K562 (cell line): ENCODE measurements at regions not wholly inside any gene's neighbourhood (a gene's known extent, or its start where the extent isn't known, plus 50 kb on each side); places are given as distances from the start of the nearest gene placed in this dataset.

Source experiments
- ATAC-seq: fragments of 200-7000 bp; cut with Tn5 transposase; 3 replicates; pipeline ENCODE4 v1.9.1; 2020; ENCODE audit warnings: moderate library complexity
- BruUV-seq: library from RNA; stranded (reverse); fragments of 400-500 nt; replicated peaks from 2 replicates; lab custom pipeline; 2021; lab: Mats Ljungman, UMichigan
- CTCF ChIA-PET: fragments of 300-600 bp; formaldehyde crosslinking; extraction: SDS; loops from one replicate; lab custom pipeline; 2021; ENCODE audit warnings: low intra/inter-chr PET ratio; lab: Yijun Ruan, JAX
- POLR2A ChIA-PET: fragments of 300-600, 350-650 bp; sonication (Branson Sonifier 250); formaldehyde crosslinking; extraction: SDS; loops from one replicate; lab custom pipeline; 2021; ENCODE audit warnings: antibody characterized with exemption, inconsistent platforms; lab: Yijun Ruan, JAX
- DNase-seq, 4 experiments: peaks; one replicate each; pipeline versions ENCODE4 v3.0.0 to v3.0.0-alpha.2; 2011 to 2018; ENCODE audit warnings: low spot score in 3 of 4, mixed read lengths in 3 of 4; ENCODE audit errors: extremely low read depth in 1 of 4
- FAIRE-seq: peaks from 2 replicates; lab custom pipeline; 2011; peaks lifted over from hg19 to GRCh38; lab: Jason Lieb, UNC
- H2AFZ ChIP-seq: 2 replicates; pipeline ENCODE4 v1.6.0; 2011; ENCODE audit warnings: low read depth, low read length, control low read depth, inconsistent platforms
- H3K27ac ChIP-seq: fragments of 200-600 bp; 3 replicates; pipeline ENCODE4 v1.8.0; 2011; ENCODE audit warnings: low read depth, mild to moderate bottlenecking, control low read depth, inconsistent platforms, low read length, moderate library complexity, mixed read lengths; ENCODE audit errors: extremely low read depth
- H3K27me3 ChIP-seq, 2 experiments: fragments of 300-600 bp in 1 of 2; 2 replicates in 1 of 2; 3 replicates in 1 of 2; pipeline versions ENCODE4 v1.6.0 to v1.8.0; 2011; ENCODE audit warnings: inconsistent platforms in 2 of 2, low read length in 2 of 2, mild to moderate bottlenecking in 1 of 2, mixed read lengths in 1 of 2, moderate library complexity in 1 of 2; ENCODE audit not compliant: control insufficient read depth in 2 of 2, insufficient read depth in 2 of 2
- H3K36me3 ChIP-seq: fragments of 300-600 bp; 3 replicates; pipeline ENCODE4 v1.8.0; 2011; ENCODE audit warnings: mild to moderate bottlenecking, low read length, inconsistent platforms; ENCODE audit not compliant: control insufficient read depth, insufficient read depth
- H3K4me1 ChIP-seq, 2 experiments: fragments of 200-600 bp in 1 of 2; replicated peaks in 1 of 2; 2 replicates in 1 of 2; 3 replicates in 1 of 2; pipeline versions ENCODE4 v1.5.1 to v1.8.0; 2011; ENCODE audit warnings: inconsistent platforms in 2 of 2, low read length in 2 of 2, mild to moderate bottlenecking in 1 of 2, mixed read lengths in 1 of 2, moderate library complexity in 1 of 2; ENCODE audit not compliant: control insufficient read depth in 2 of 2, insufficient read depth in 2 of 2
- H3K4me2 ChIP-seq: 2 replicates; pipeline ENCODE4 v1.6.1; 2011; ENCODE audit warnings: low read length, control low read depth, inconsistent platforms, mixed read lengths; ENCODE audit not compliant: insufficient read depth
- H3K4me3 ChIP-seq: fragments of 200-600 bp; sonication (generic), shearing (Covaris generic); 2 replicates; pipeline ENCODE4 v1.5.1; 2016; ENCODE audit warnings: control low read depth, inconsistent platforms
- H3K79me2 ChIP-seq: fragments of 200-600 bp; 3 replicates; pipeline ENCODE4 v1.8.0; 2011; ENCODE audit warnings: low read length, inconsistent platforms; ENCODE audit not compliant: control insufficient read depth, insufficient read depth
- H3K9ac ChIP-seq, 2 experiments: 2 replicates each; pipeline versions ENCODE4 v1.6.0 to v1.6.1; 2011; ENCODE audit warnings: low read depth in 2 of 2, low read length in 2 of 2, control low read depth in 1 of 2, inconsistent platforms in 1 of 2, mild to moderate bottlenecking in 1 of 2, mixed read lengths in 1 of 2; ENCODE audit not compliant: insufficient read depth in 1 of 2
- H3K9me1 ChIP-seq: one replicate; pipeline ENCODE4 v1.6.0; 2011; ENCODE audit warnings: inconsistent platforms, mild to moderate bottlenecking, low read length, moderate library complexity; ENCODE audit not compliant: control insufficient read depth, insufficient read depth
- H3K9me3 ChIP-seq: replicated peaks from 2 replicates; pipeline ENCODE4 v1.5.1; 2011; ENCODE audit warnings: low read depth, low read length, inconsistent platforms; ENCODE audit not compliant: control insufficient read depth, insufficient read depth
- H4K20me1 ChIP-seq: replicated peaks from 2 replicates; pipeline ENCODE4 v1.6.1; 2011; ENCODE audit warnings: low read length, inconsistent platforms, mixed read lengths; ENCODE audit not compliant: control insufficient read depth, insufficient read depth
- KDM1A ChIP-seq, 2 experiments: fragments of 450-650 bp; IDR thresholded peaks; 2 replicates each; pipeline ENCODE4 v1.6.1; 2016; ENCODE audit warnings: mild to moderate bottlenecking in 2 of 2
- NELFE ChIP-seq: IDR thresholded peaks from 2 replicates; pipeline ENCODE4 v1.6.1; 2011; ENCODE audit warnings: mild to moderate bottlenecking; ENCODE audit not compliant: insufficient read depth, insufficient read length
- NKRF ChIP-seq: fragments of 450-650 bp; IDR thresholded peaks from 2 replicates; pipeline ENCODE4 v1.6.1; 2016; ENCODE audit warnings: borderline replicate concordance
- ZKSCAN3 ChIP-seq: fragments of 250-450 bp; sonication (Bioruptor Pico); IDR thresholded peaks from 2 replicates; pipeline ENCODE4 v1.4.0; 2020
- ZNF124 ChIP-seq: sonication (generic); formaldehyde crosslinking; IDR thresholded peaks from 2 replicates; pipeline ENCODE4 v1.8.1; 2022; ENCODE audit warnings: missing genetic modification reagents
- ZNF407 ChIP-seq: fragments of 450-650 bp; IDR thresholded peaks from 2 replicates; pipeline ENCODE4 v1.6.1; 2016; ENCODE audit warnings: low read depth
- ZNF655 ChIP-seq: fragments of 250-450 bp; sonication (Bioruptor Pico); IDR thresholded peaks from 2 replicates; pipeline ENCODE4 v1.5.0; 2021
- WGBS: fragments of 100-300 bp; shearing (Covaris generic); methylation state at CpG from one replicate; pipeline ENCODE4 v1.1.6; 2016; ENCODE audit warnings: low coverage, mixed read lengths; ENCODE audit not compliant: insufficient coverage; ENCODE audit errors: missing lambda C conversion rate; 5-methylcytosine and 5-hydroxymethylcytosine counted together
- in situ Hi-C: fragments of 300-500 bp; cut with MboI; formaldehyde crosslinking; loops from 4 replicates; pipeline ENCODE4 v1.15.0; 2018; ENCODE audit warnings: inconsistent platforms, mixed read lengths
- intact Hi-C: fragments of 100-400 bp; cut with micrococcal nuclease; formaldehyde crosslinking; loops from 2 replicates; pipeline ENCODE4 v1.14.2; 2022

- no peak for TF ChIP-seq ZNF407
Measured at GRCh38 chr5:84831701-84832100, 447.0 kb upstream of the EDIL3 start (continued).

- H3K36me3 ChIP-seq, result no peaks in the 10 kb centered on the region
- CTCF ChIA-PET, result no interaction called here
- WGBS, result 0% methylated on average over 18 of the region's 28 CpGs
- H3K4me2 ChIP-seq, result no peak overlapping the region
- H3K27me3 ChIP-seq, result no peaks in the 10 kb centered on the region
- no peaks in the 10 kb centered on the region for H3K4me1 ChIP-seq
- H3K79me2 ChIP-seq, result no peaks in the 10 kb centered on the region
- no TSS peak for BruUV-seq
- ATAC-seq (no peak), DNase-seq (no peak), FAIRE-seq (no peak)
- no peaks in the 10 kb centered on the region for H3K9me1 ChIP-seq
- no peak overlapping the region for H2AFZ ChIP-seq
- H4K20me1 ChIP-seq, result no peaks in the 10 kb centered on the region
- intact Hi-C loops, result no loop called here
- no peak overlapping the region for H3K27ac ChIP-seq
- H3K9ac ChIP-seq, result no peak overlapping the region
- POLR2A ChIA-PET, result no interaction called here
- in situ Hi-C loops, result no loop called here
- peaks cover 1% of the 10 kb centered on the region; the same call in 1 of the 2 replicates for H3K9me3 ChIP-seq
- H3K4me3 ChIP-seq, result no peak overlapping the region
- no peak for TF ChIP-seq ZKSCAN3 (CRISPR knock-in tag)
- no peak for TF ChIP-seq NKRF
- no peak for TF ChIP-seq KDM1A (IDR thresholded peaks at IDR 0.05)
- no peak for TF ChIP-seq ZNF124 (CRISPR knock-in tag)
- TF ChIP-seq ZNF655 (CRISPR knock-in tag), result no peak
- no peak for TF ChIP-seq NELFE
Measured at GRCh38 chr5:84830265-84830664, 445.6 kb upstream of the EDIL3 start.
